Activated gamma-delta T cell treated with Interleukin-2 at 50 U/mL for 16 hours (primary cell): ENCODE measurements at regions not wholly inside any gene's neighbourhood (a gene's known extent, or its start where the extent isn't known, plus 50 kb on each side); places are given as distances from the start of the nearest gene placed in this dataset.

Source experiments
- DNase-seq: peaks from one replicate; pipeline ENCODE4 v3.0.0-alpha.2; 2020

DNA sequence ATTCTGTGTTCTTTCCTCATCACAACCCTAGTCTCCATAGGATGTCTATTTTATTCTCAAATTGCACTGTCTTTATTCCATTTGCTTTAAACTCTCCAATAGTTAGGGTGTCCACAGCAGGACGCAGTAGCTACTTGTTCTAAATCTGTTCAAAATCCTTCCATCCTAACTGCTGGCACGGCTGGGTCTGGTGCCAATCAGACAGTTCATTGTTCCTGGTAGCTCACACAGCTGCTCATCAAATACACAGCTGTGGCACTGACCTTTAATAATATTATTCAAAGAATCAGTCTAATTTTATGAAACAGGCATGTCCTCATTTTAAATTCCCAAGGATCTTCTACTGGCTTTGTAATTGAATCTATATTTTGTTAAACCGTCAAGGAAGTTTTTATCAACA lies 59.7 kb upstream of the TMEFF2 start:
- DNase-seq, result no peak

DNA sequence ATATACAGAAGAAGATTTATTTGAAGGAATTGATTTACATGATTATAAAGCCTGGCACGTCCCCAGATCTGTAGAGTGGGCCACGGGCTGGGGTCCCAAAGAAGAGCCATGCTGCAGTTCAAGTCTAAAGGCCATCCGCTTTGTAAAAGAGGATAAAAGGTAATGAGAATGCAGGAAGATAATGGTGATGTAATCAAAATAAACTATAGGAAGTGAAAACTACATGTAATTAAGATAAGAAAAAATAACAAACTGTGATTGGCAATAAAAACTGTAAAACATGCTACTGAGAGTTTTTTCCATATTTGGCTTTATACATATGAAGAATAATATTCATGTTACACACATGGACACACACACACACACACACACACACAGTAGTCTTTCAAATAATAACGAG lies 59.0 kb upstream of the TMEFF2 start:
- DNase-seq, result no peak

GRCh38 chr2:192250961-192251360 lies 56.2 kb upstream of the TMEFF2 start:
- no peak for DNase-seq

DNA sequence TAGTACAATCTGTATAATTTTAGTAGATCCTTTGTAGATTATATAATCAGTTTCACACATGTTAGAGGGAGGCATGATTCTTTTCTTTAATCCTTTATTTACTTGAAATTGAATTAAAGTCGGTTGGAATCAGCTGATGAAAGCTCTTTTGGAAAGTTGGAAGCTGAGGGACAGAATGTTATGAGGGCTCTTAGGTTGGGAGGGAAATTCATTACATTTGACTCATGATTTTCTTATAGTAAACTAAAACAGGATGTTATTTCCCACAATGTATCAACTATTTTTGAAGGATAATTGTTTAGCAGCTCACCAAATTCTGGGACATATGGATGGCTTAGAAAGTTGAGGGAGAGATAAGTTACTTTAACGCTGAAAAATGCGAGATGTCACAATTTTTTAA lies 52.7 kb upstream of the TMEFF2 start:
- DNase-seq, result no peak

GRCh38 chr2:192246297-192246696 lies 51.6 kb upstream of the TMEFF2 start:
- DNase-seq, result no peak

DNA sequence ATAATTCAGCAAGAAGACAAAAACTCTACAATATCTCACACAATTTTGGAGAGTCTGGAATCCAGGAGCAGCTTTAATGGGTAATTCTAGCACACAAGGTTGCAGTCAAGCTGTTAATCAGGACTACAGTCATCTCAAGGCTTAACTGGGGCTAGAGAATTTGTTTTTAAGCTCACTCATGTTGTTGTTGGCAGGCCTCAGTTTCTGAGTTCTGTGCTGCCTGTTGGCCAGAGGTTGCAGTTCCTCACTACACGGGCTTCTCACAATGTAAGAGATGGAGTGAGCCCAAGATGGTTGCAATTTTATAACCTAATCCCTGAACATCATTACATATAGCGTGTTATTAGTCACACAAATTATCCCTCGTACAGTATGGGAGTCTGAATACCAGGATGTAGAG lies 50.6 kb upstream of the TMEFF2 start:
- DNase-seq, result no peak
